MM.1S (cell line): ENCODE measurements at regions not wholly inside any gene's neighbourhood (a gene's known extent, or its start where the extent isn't known, plus 50 kb on each side); places are given as distances from the start of the nearest gene placed in this dataset.

Experiments used
- CTCF ChIP-seq: fragments of 300-600 bp; sonication (generic); IDR thresholded peaks from 2 replicates; pipeline ENCODE4 v1.5.1; 2016; ENCODE audit warnings: antibody characterized with exemption, low read length, mixed read lengths
- EZH2 ChIP-seq: fragments of 300-600 bp; sonication (generic); optimal IDR thresholded peaks from 2 replicates; pipeline ENCODE3; 2017; ENCODE audit warnings: low read depth, mild to moderate bottlenecking, antibody characterized with exemption, low read length, mixed read lengths

DNA sequence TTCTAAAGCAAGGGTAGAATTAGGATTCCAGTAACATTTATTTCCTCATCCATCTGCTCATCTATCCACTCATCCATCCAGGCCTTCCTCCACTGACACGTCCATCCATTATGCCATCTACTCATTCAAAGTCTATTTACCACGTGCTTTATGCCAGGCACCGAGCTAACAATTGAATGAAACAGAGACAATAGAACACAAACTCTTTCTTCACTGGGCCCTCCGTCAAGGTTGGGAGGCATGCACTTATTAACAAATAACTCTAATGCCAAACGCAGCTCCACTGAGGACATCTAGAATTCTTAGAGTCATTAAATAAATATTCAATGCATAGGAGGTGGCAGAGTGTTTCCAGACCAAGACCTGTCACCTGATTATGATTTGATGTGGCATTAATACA lies 262.7 kb downstream of the CYRIA start:
- TF ChIP-seq CTCF, result no peak
- TF ChIP-seq EZH2, result no peak
